ENCODE measurements at regions not wholly inside any gene's neighbourhood (a gene's known extent, or its start where the extent isn't known, plus 50 kb on each side); places are given as distances from the start of the nearest gene placed in this dataset.

GRCh38 chr13:50697746-50698539, 145.5 kb downstream of the DLEU7 start:
- peaks cover 10% of the 10 kb centered on the region for H3K9me3 ChIP-seq (ENCODE audit: low read length)
- H2AFZ ChIP-seq (ENCODE audit: low read length), result no peak overlapping the region
- no peaks in the 10 kb centered on the region for H4K20me1 ChIP-seq (ENCODE audit: insufficient read depth, low read length)
- no peak overlapping the region for H3K4me3 ChIP-seq (ENCODE audit: low read depth, low read length, poor library complexity, severe bottlenecking)
- peaks cover 12% of the 10 kb centered on the region for H3K4me1 ChIP-seq (ENCODE audit: insufficient read depth, low read length, severe bottlenecking)
- H3K4me2 ChIP-seq (ENCODE audit: low read length), result no peak overlapping the region
- no peaks in the 10 kb centered on the region for H3K27me3 ChIP-seq (ENCODE audit: insufficient read depth, low read length)
- H3K9ac ChIP-seq (ENCODE audit: low read length), result no peak overlapping the region
- no peaks in the 10 kb centered on the region; the same call in 1 of the 2 replicates for H3K36me3 ChIP-seq (ENCODE audit: insufficient read depth, low read length)
- no peaks in the 10 kb centered on the region for H3K79me2 ChIP-seq (ENCODE audit: insufficient read depth, low read length)
- no peaks in the 10 kb centered on the region for H3K9me2 ChIP-seq (ENCODE audit: low read depth, low read length)
- no peak overlapping the region for H3K27ac ChIP-seq (ENCODE audit: low read depth, low read length, poor library complexity, severe bottlenecking)
- H3F3A ChIP-seq (ENCODE audit: insufficient read depth, low read length), result no peaks in the 10 kb centered on the region
- no peak for TF ChIP-seq EZH2 (IDR thresholded peaks at IDR 0.05; ENCODE audit: borderline replicate concordance, low read length)
- TF ChIP-seq CTCF (IDR thresholded peaks at IDR 0.05; ENCODE audit: low read length), result no peak

DNA sequence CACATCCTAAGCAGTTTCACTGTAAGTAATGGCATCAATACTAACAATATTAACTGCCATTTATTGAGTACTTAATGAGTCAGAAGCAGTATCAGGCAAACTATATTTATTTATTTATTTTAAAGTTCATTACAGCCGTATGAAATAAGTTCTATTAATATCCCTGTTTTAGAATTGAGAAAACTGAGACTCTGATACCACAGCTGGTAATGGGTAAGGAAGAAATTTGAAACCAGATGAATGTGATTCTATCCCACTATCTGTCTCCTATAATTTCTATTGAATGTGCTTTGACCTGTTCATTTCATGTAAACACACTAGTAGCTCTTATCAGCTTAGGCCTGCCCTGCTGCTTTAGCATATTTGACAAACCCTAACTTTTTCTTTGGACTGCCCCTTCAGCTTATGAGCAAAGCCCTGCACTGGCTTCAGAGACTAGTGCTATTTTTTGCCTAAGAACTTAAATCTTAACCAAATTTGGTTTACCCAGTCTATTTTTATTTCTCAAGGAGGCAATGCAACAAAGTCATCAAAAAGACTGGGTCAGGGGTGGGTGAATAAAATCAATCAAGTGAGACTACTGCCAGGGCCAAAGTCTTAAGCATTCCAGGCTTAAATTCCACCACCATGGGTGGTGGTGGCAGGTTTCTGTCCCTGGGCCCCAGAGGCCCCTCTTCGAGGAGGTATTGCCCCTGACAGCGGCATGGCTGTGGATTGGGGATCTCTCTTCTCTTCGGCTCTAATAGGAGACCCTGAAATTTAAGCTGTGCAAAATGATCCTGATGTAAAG, 143.4 kb downstream of the DLEU7 start:
- no peak for TF ChIP-seq CTCF (IDR thresholded peaks at IDR 0.05; ENCODE audit: low read length)
- TF ChIP-seq EZH2 (IDR thresholded peaks at IDR 0.05; ENCODE audit: borderline replicate concordance, low read length), result no peak
- H3K4me2 ChIP-seq (ENCODE audit: low read length), result no peak overlapping the region

GRCh38 chr13:50700664-50701305, 142.7 kb downstream of the DLEU7 start:
- Histone ChIP-seq H3K4me2 (ENCODE audit: low read length) (no peak overlapping the region), H3K4me3 (ENCODE audit: low read depth, low read length, poor library complexity, severe bottlenecking) (no peak overlapping the region), H2AFZ (ENCODE audit: low read length) (no peak overlapping the region), H4K20me1 (ENCODE audit: insufficient read depth, low read length) (no peaks in the 10 kb centered on the region), H3K9ac (ENCODE audit: low read length) (no peak overlapping the region), H3K36me3 (ENCODE audit: insufficient read depth, low read length) (no peaks in the 10 kb centered on the region; the same call in 1 of the 2 replicates), H3K4me1 (ENCODE audit: insufficient read depth, low read length, severe bottlenecking) (peaks cover 12% of the 10 kb centered on the region), H3K9me2 (ENCODE audit: low read depth, low read length) (no peaks in the 10 kb centered on the region), H3K27ac (ENCODE audit: low read depth, low read length, poor library complexity, severe bottlenecking) (peak overlapping the region; percentile 53), H3K9me3 (ENCODE audit: low read length) (peaks cover 8% of the 10 kb centered on the region), H3F3A (ENCODE audit: insufficient read depth, low read length) (no peaks in the 10 kb centered on the region), H3K79me2 (ENCODE audit: insufficient read depth, low read length) (no peaks in the 10 kb centered on the region), H3K27me3 (ENCODE audit: insufficient read depth, low read length) (no peaks in the 10 kb centered on the region)
- no peak for TF ChIP-seq EZH2 (IDR thresholded peaks at IDR 0.05; ENCODE audit: borderline replicate concordance, low read length)

More for the DNA sequence above, 143.4 kb downstream of the DLEU7 start:
- H3K9ac ChIP-seq (ENCODE audit: low read length), result no peak overlapping the region
- no peaks in the 10 kb centered on the region for H3K79me2 ChIP-seq (ENCODE audit: insufficient read depth, low read length)
- no peak overlapping the region for H2AFZ ChIP-seq (ENCODE audit: low read length)
- H3K4me3 ChIP-seq (ENCODE audit: low read depth, low read length, poor library complexity, severe bottlenecking), result no peak overlapping the region
- H3K36me3 ChIP-seq (ENCODE audit: insufficient read depth, low read length), result no peaks in the 10 kb centered on the region; the same call in 1 of the 2 replicates
- H3K9me3 ChIP-seq (ENCODE audit: low read length), result peaks cover 10% of the 10 kb centered on the region
- no peaks in the 10 kb centered on the region for H3F3A ChIP-seq (ENCODE audit: insufficient read depth, low read length)
- no peaks in the 10 kb centered on the region for H3K9me2 ChIP-seq (ENCODE audit: low read depth, low read length)
- peak overlapping the region; percentile 53 for H3K27ac ChIP-seq (ENCODE audit: low read depth, low read length, poor library complexity, severe bottlenecking)
- no peaks in the 10 kb centered on the region for H3K27me3 ChIP-seq (ENCODE audit: insufficient read depth, low read length)
- H3K4me1 ChIP-seq (ENCODE audit: insufficient read depth, low read length, severe bottlenecking), result peaks cover 12% of the 10 kb centered on the region
- H4K20me1 ChIP-seq (ENCODE audit: insufficient read depth, low read length), result no peaks in the 10 kb centered on the region

All from OCI-LY1 (cell line).